ENCODE measurements at regions not wholly inside any gene's neighbourhood (a gene's known extent, or its start where the extent isn't known, plus 50 kb on each side); places are given as distances from the start of the nearest gene placed in this dataset.

- peaks cover 0 to 7% (median 3%) of the 10 kb centered on the region in 3 donors for H3K9me3 ChIP-seq
- no peaks in the 10 kb centered on the region for H3K27me3 ChIP-seq
- H3K4me1 ChIP-seq, result no peaks in the 10 kb centered on the region
- TF ChIP-seq, protein P1, sequence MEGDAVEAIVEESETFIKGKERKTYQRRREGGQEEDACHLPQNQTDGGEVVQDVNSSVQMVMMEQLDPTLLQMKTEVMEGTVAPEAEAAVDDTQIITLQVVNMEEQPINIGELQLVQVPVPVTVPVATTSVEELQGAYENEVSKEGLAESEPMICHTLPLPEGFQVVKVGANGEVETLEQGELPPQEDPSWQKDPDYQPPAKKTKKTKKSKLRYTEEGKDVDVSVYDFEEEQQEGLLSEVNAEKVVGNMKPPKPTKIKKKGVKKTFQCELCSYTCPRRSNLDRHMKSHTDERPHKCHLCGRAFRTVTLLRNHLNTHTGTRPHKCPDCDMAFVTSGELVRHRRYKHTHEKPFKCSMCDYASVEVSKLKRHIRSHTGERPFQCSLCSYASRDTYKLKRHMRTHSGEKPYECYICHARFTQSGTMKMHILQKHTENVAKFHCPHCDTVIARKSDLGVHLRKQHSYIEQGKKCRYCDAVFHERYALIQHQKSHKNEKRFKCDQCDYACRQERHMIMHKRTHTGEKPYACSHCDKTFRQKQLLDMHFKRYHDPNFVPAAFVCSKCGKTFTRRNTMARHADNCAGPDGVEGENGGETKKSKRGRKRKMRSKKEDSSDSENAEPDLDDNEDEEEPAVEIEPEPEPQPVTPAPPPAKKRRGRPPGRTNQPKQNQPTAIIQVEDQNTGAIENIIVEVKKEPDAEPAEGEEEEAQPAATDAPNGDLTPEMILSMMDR (IDR thresholded peaks at IDR 0.05), result no peak
- no peak for TF ChIP-seq POLR2A (IDR thresholded peaks at IDR 0.05)
- DNase-seq, result no peak
- intact Hi-C loops (cut with DNase I), result no loop called here
- H3K27ac ChIP-seq, result no peak overlapping the region
- H3K4me3 ChIP-seq, result no peak overlapping the region
- no peaks in the 10 kb centered on the region for H3K36me3 ChIP-seq
These were observed 364.8 kb upstream of the EMCN start for GRCh38 chr4:100882661-100883060.

- Histone ChIP-seq H3K27ac (no peak overlapping the region), H3K27me3 (no peaks in the 10 kb centered on the region), H3K4me3 (no peak overlapping the region), H3K4me1 (peaks cover 0 to 8% (median 0%) of the 10 kb centered on the region in 3 donors), H3K9me3 (peaks cover 0 to 7% (median under 1%) of the 10 kb centered on the region in 3 donors), H3K36me3 (no peaks in the 10 kb centered on the region)
- TF ChIP-seq, protein P1 (IDR thresholded peaks at IDR 0.05), result no peak
- TF ChIP-seq POLR2A (IDR thresholded peaks at IDR 0.05), result no peak
- no peak for DNase-seq
- intact Hi-C loops (cut with DNase I), result no loop called here
- WGBS, 2 donors, result 78 to 88% methylated on average over 1 of the region's 1 CpG
These were observed 363.5 kb upstream of the EMCN start for GRCh38 chr4:100881283-100881682.

GRCh38 chr4:100880011-100880410, 362.2 kb upstream of the EMCN start:
- DNase-seq, result no peak

GRCh38 chr4:100879471-100879870, 361.6 kb upstream of the EMCN start:
- 88 to 93% methylated on average over 1 of the region's 1 CpG for WGBS, 2 donors
- Histone ChIP-seq H3K27ac (no peak overlapping the region), H3K9me3 (no peaks in the 10 kb centered on the region), H3K4me3 (no peak overlapping the region), H3K36me3 (no peaks in the 10 kb centered on the region), H3K27me3 (no peaks in the 10 kb centered on the region), H3K4me1 (peaks cover 0 to 9% (median 0%) of the 10 kb centered on the region in 3 donors)
- TF ChIP-seq, protein P1 (IDR thresholded peaks at IDR 0.05), result no peak
- intact Hi-C loops (cut with DNase I), result no loop called here
- DNase-seq, result no peak

More at GRCh38 chr4:100880011-100880410, 362.2 kb upstream of the EMCN start:
- WGBS, 2 donors, result 80 to 100% methylated on average over 1 of the region's 1 CpG
- Histone ChIP-seq H3K27me3 (no peaks in the 10 kb centered on the region), H3K27ac (no peak overlapping the region), H3K36me3 (no peaks in the 10 kb centered on the region), H3K4me3 (no peak overlapping the region), H3K4me1 (peaks cover 0 to 9% (median 0%) of the 10 kb centered on the region in 3 donors), H3K9me3 (no peaks in the 10 kb centered on the region)
- intact Hi-C loops (cut with DNase I), result no loop called here
- TF ChIP-seq, protein P1 (IDR thresholded peaks at IDR 0.05), result no peak
- no peak for TF ChIP-seq POLR2A (IDR thresholded peaks at IDR 0.05)

DNA sequence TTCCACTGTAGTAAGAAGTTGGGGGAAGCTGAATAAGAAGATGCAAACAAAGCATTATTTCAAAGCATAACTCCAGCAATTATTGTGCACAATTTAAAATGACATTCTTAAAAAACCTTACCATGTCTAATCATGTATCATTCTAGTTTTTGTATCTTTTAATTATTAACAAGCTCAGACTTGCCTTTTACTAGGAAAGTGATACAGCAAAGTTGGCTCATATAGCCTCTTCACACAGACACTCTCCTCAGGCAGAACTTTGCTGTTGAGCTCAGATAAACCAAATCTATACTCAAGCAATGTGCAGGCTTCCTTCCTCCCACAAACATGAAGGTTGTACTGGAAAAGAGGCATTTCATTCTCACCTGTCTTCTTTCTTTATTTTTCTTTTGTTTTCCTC, 358.7 kb upstream of the EMCN start:
- DNase-seq, result no peak
- no peak for TF ChIP-seq POLR2A (IDR thresholded peaks at IDR 0.05)
- TF ChIP-seq, protein P1 (IDR thresholded peaks at IDR 0.05), result no peak
- Histone ChIP-seq H3K4me3 (no peak overlapping the region), H3K9me3 (no peaks in the 10 kb centered on the region), H3K36me3 (no peaks in the 10 kb centered on the region), H3K27ac (no peak overlapping the region), H3K4me1 (peaks cover 0 to 9% (median 0%) of the 10 kb centered on the region in 3 donors), H3K27me3 (no peaks in the 10 kb centered on the region)
- intact Hi-C loops (cut with DNase I), result no loop called here
